ENCODE measurements at regions not wholly inside any gene's neighbourhood (a gene's known extent, or its start where the extent isn't known, plus 50 kb on each side); places are given as distances from the start of the nearest gene placed in this dataset.

GRCh38 chr5:98705841-98706240 is 67.6 kb upstream of the RGMB start (continued):
- TF ChIP-seq CHD7 (IDR thresholded peaks at IDR 0.05; ENCODE audit: insufficient replicate concordance, low read length) (no peak), TAF7 (optimal IDR thresholded peaks at IDR 0.05; ENCODE audit: borderline replicate concordance, low read depth, low read length) (no peak), POLR2A (IDR thresholded peaks at IDR 0.05; ENCODE audit: control extremely low read depth in 1 of 2, low read depth in 2 of 2, low read length in 2 of 2) (no peak), HDAC2 (IDR thresholded peaks at IDR 0.05; ENCODE audit: borderline replicate concordance in 1 of 2, low read depth in 2 of 2, low read length in 2 of 2) (no peak), YY1 (IDR thresholded peaks at IDR 0.05; ENCODE audit: low read depth, low read length) (no peak), GTF2F1 (IDR thresholded peaks at IDR 0.05; ENCODE audit: borderline replicate concordance, low read depth, low read length) (no peak)
- TF ChIP-seq, protein P1, sequence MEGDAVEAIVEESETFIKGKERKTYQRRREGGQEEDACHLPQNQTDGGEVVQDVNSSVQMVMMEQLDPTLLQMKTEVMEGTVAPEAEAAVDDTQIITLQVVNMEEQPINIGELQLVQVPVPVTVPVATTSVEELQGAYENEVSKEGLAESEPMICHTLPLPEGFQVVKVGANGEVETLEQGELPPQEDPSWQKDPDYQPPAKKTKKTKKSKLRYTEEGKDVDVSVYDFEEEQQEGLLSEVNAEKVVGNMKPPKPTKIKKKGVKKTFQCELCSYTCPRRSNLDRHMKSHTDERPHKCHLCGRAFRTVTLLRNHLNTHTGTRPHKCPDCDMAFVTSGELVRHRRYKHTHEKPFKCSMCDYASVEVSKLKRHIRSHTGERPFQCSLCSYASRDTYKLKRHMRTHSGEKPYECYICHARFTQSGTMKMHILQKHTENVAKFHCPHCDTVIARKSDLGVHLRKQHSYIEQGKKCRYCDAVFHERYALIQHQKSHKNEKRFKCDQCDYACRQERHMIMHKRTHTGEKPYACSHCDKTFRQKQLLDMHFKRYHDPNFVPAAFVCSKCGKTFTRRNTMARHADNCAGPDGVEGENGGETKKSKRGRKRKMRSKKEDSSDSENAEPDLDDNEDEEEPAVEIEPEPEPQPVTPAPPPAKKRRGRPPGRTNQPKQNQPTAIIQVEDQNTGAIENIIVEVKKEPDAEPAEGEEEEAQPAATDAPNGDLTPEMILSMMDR (IDR thresholded peaks at IDR 0.05; ENCODE audit: control extremely low read depth in 1 of 3, insufficient read depth in 1 of 3, low read depth in 1 of 3, low read length in 3 of 3) = no peak
- TF ChIP-seq, protein P2, sequence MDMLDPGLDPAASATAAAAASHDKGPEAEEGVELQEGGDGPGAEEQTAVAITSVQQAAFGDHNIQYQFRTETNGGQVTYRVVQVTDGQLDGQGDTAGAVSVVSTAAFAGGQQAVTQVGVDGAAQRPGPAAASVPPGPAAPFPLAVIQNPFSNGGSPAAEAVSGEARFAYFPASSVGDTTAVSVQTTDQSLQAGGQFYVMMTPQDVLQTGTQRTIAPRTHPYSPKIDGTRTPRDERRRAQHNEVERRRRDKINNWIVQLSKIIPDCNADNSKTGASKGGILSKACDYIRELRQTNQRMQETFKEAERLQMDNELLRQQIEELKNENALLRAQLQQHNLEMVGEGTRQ (IDR thresholded peaks at IDR 0.05; ENCODE audit: low read length) = no peak

All from H1 (cell line).